Calu3 (cell line): ENCODE measurements at regions not wholly inside any gene's neighbourhood (a gene's known extent, or its start where the extent isn't known, plus 50 kb on each side); places are given as distances from the start of the nearest gene placed in this dataset.

Experiments
- BruUV-seq: library from RNA; stranded (reverse); fragments of 400-500 nt; replicated peaks from 2 replicates; lab custom pipeline; 2021; lab: Mats Ljungman, UMichigan
- CTCF ChIA-PET: fragments of 300-600 bp; sonication (Branson Sonifier 250); formaldehyde crosslinking; loops from one replicate; lab custom pipeline; 2022; ENCODE audit warnings: antibody characterized with exemption; lab: Charles Lee
- DNase-seq: peaks from one replicate; pipeline ENCODE4 v3.0.0; 2022
- H3K27ac Mint-ChIP-seq: one replicate; pipeline ENCODE4 v1.8.0; 2022; ENCODE audit warnings: mixed read lengths; ENCODE audit not compliant: unreplicated experiment
- H3K27me3 Mint-ChIP-seq: one replicate; pipeline ENCODE4 v1.8.0; 2022; ENCODE audit warnings: mixed read lengths; ENCODE audit not compliant: unreplicated experiment
- H3K36me3 Mint-ChIP-seq: one replicate; pipeline ENCODE4 v1.8.0; 2022; ENCODE audit warnings: mild to moderate bottlenecking, moderate library complexity, mixed read lengths; ENCODE audit not compliant: insufficient read depth, unreplicated experiment
- H3K4me1 Mint-ChIP-seq: one replicate; pipeline ENCODE4 v1.8.0; 2022; ENCODE audit warnings: mild to moderate bottlenecking, low read depth, mixed read lengths; ENCODE audit not compliant: unreplicated experiment
- H3K4me3 Mint-ChIP-seq: one replicate; pipeline ENCODE4 v1.8.0; 2022; ENCODE audit warnings: mild to moderate bottlenecking, low read depth, moderate library complexity, mixed read lengths; ENCODE audit not compliant: unreplicated experiment
- H3K9me3 Mint-ChIP-seq: one replicate; pipeline ENCODE4 v1.8.0; 2022; ENCODE audit warnings: low read depth, mixed read lengths; ENCODE audit not compliant: unreplicated experiment
- intact Hi-C: fragments of 100-400 bp; cut with micrococcal nuclease; formaldehyde crosslinking; loops from one replicate; pipeline ENCODE4 v1.10.0; 2022; ENCODE audit not compliant: unreplicated experiment
- TF ChIP-seq, protein P1 (sequence below): fragments of 200-600 bp; IDR thresholded peaks from one replicate; pipeline ENCODE4 v1.8.0; 2022; ENCODE audit warnings: antibody characterized with exemption; ENCODE audit not compliant: unreplicated experiment

DNA sequence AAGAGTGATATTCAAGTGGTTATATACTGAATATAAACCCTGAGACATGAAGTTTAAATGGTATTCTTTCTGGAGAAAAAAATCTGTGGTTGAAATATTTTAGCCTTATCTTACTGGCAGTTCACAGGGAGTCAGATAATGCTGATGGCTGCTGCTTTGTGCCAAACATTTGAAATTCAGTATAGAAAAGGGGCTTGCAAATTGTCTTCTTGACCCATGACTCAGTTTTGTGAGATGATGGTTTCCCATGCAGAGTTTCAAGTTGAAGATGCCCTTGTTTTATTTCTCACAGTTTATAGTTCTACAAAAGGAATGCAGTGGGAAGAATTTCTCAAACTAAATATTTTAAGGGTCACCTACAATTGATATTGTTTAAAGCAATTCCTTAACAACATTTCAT is 251.1 kb upstream of the MEOX2 start:
- BruUV-seq, result no TSS peak
- DNase-seq, result no peak
- Mint-ChIP-seq H3K9me3 (peaks cover 2% of the 10 kb centered on the region), H3K27ac (no peak overlapping the region), H3K4me3 (no peak overlapping the region), H3K27me3 (no peaks in the 10 kb centered on the region), H3K36me3 (no peaks in the 10 kb centered on the region), H3K4me1 (no peaks in the 10 kb centered on the region)
- intact Hi-C loops, result no loop called here
- CTCF ChIA-PET, result no interaction called here
- TF ChIP-seq, protein P1, sequence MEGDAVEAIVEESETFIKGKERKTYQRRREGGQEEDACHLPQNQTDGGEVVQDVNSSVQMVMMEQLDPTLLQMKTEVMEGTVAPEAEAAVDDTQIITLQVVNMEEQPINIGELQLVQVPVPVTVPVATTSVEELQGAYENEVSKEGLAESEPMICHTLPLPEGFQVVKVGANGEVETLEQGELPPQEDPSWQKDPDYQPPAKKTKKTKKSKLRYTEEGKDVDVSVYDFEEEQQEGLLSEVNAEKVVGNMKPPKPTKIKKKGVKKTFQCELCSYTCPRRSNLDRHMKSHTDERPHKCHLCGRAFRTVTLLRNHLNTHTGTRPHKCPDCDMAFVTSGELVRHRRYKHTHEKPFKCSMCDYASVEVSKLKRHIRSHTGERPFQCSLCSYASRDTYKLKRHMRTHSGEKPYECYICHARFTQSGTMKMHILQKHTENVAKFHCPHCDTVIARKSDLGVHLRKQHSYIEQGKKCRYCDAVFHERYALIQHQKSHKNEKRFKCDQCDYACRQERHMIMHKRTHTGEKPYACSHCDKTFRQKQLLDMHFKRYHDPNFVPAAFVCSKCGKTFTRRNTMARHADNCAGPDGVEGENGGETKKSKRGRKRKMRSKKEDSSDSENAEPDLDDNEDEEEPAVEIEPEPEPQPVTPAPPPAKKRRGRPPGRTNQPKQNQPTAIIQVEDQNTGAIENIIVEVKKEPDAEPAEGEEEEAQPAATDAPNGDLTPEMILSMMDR, result no peak

DNA sequence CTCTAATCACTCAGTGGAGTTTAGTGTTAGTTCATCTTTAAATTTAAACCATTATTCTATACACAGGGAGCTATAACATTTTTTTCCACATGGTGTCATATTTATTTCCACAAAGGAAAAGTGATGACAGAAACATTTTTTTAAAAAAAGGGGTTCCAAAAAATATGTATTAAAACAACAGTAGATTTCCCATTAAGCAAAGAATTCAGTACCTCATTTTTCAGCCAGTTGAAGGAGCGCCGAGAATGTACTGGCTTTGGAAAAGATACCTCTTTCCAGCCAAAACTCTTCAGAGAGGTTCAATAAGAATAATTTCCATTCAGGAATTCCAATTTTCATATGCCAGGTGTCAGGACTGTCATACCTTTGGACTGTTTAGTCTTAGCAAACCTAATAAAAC is 250.5 kb upstream of the MEOX2 start:
- Mint-ChIP-seq H3K9me3 (peaks cover 2% of the 10 kb centered on the region), H3K27me3 (no peaks in the 10 kb centered on the region), H3K4me3 (no peak overlapping the region), H3K27ac (no peak overlapping the region), H3K36me3 (no peaks in the 10 kb centered on the region), H3K4me1 (no peaks in the 10 kb centered on the region)
- CTCF ChIA-PET, result no interaction called here
- TF ChIP-seq, protein P1, result no peak
- intact Hi-C loops, result no loop called here
- no peak for DNase-seq
- no TSS peak for BruUV-seq

DNA sequence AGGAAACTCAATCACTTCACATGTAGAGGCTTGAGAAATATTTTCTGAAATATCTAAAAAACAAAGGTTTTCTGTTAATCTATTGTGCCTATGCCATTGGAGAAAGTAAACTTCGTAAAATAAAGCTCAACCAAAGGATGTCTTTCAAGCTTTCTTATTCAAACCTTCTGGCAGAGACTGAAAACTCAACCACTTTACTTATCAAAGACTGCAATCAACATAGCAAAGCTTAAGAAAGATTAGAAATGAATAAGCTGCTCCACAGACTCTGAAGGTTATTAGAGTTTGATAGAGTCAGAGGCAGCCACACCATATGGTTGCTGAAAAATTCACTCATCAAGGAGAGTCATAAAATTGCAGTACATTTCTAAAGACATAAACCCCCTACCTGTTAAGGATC is 245.8 kb upstream of the MEOX2 start:
- Mint-ChIP-seq H3K9me3 (no peaks in the 10 kb centered on the region), H3K36me3 (no peaks in the 10 kb centered on the region), H3K4me1 (no peaks in the 10 kb centered on the region), H3K4me3 (no peak overlapping the region), H3K27me3 (no peaks in the 10 kb centered on the region), H3K27ac (no peak overlapping the region)
- no TSS peak for BruUV-seq
- TF ChIP-seq, protein P1, result no peak
- CTCF ChIA-PET, result no interaction called here
- DNase-seq, result no peak
- intact Hi-C loops, result no loop called here

DNA sequence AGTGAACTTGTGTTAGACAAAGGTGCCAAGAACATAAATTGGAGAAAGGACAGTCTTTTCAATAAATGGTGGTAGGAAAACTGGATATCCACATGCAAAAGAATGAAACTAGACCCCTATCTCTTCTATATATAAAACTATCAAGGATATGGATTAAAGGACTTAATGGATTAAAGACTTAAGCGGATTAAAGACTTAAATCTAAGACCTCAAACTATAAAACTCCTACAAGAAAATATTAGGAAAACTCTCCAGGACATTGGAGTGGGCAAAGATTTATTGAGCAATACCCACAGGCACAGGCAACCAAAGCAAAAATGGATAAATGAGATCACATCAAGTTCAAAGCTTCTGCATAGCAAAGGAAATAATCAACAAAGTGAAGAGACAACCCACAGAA is 242.9 kb upstream of the MEOX2 start:
- CTCF ChIA-PET, result interaction anchor here (0.6 kb wide), 1 partner anchor 107 kb away, joined by 4 read pairs; no protein-coding TSS in a partner anchor
- no peak for DNase-seq
- Mint-ChIP-seq H3K9me3 (peaks cover 3% of the 10 kb centered on the region), H3K4me1 (no peaks in the 10 kb centered on the region), H3K36me3 (no peaks in the 10 kb centered on the region), H3K4me3 (no peak overlapping the region), H3K27me3 (no peaks in the 10 kb centered on the region), H3K27ac (no peak overlapping the region)
- TF ChIP-seq, protein P1, result no peak
- intact Hi-C loops, result no loop called here
- no TSS peak for BruUV-seq

DNA sequence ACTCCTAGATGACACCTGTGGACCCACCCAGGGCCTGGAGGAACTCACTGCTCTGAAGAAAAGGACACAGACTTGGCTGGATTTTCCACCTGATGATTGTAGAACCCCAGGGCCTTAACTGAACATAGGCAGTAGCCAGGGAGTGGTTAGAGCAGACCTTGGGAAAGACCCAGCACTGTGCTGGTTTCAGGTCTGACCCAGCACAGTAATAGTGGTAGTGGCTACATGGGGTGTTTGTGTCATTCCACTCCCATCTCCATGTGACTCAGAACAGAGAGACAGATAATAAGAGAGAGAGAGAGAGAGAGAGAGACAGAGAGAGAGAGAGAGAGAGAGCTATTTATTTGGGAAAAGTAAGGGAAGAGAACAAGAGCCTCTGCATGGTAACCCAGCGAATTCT is 239.1 kb upstream of the MEOX2 start:
- CTCF ChIA-PET, result no interaction called here
- TF ChIP-seq, protein P1, result no peak
- no peak for DNase-seq
- BruUV-seq, result no TSS peak
- H3K27ac Mint-ChIP-seq, result no peak overlapping the region
- intact Hi-C loops, result no loop called here
- H3K9me3 Mint-ChIP-seq, result peaks cover 7% of the 10 kb centered on the region
- no peak overlapping the region for H3K4me3 Mint-ChIP-seq
- no peaks in the 10 kb centered on the region for H3K27me3 Mint-ChIP-seq
- no peaks in the 10 kb centered on the region for H3K4me1 Mint-ChIP-seq
- H3K36me3 Mint-ChIP-seq, result no peaks in the 10 kb centered on the region
